MM.1S (cell line): ENCODE measurements at regions not wholly inside any gene's neighbourhood (a gene's known extent, or its start where the extent isn't known, plus 50 kb on each side); places are given as distances from the start of the nearest gene placed in this dataset.

Experiments
- EZH2 ChIP-seq: fragments of 300-600 bp; sonication (generic); optimal IDR thresholded peaks from 2 replicates; pipeline ENCODE3; 2017; ENCODE audit warnings: low read depth, mild to moderate bottlenecking, antibody characterized with exemption, low read length, mixed read lengths
- TF ChIP-seq, protein P1 (sequence below): fragments of 300-600 bp; sonication (generic); IDR thresholded peaks from 2 replicates; pipeline ENCODE4 v1.5.1; 2016; ENCODE audit warnings: antibody characterized with exemption, low read length, mixed read lengths

DNA sequence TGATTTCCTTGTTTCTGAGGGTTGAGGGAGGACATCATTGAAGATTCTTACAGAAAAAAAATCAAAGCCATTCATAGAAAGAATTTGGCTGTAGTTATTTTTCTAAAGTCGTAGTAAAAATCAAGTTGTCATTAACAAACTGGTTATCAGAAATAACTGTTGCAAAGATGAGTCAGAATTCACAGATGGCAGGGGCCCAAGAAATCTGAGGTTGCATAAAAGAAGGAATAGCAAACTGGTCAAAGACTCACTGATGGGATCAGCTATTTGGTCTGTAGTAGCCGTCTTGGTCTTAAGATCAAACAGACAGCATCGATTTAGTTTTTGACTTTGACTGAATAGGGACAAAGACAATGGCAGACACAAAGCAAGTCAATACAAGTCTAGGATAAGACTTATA, 334.3 kb downstream of the FIGN start:
- TF ChIP-seq, protein P1, sequence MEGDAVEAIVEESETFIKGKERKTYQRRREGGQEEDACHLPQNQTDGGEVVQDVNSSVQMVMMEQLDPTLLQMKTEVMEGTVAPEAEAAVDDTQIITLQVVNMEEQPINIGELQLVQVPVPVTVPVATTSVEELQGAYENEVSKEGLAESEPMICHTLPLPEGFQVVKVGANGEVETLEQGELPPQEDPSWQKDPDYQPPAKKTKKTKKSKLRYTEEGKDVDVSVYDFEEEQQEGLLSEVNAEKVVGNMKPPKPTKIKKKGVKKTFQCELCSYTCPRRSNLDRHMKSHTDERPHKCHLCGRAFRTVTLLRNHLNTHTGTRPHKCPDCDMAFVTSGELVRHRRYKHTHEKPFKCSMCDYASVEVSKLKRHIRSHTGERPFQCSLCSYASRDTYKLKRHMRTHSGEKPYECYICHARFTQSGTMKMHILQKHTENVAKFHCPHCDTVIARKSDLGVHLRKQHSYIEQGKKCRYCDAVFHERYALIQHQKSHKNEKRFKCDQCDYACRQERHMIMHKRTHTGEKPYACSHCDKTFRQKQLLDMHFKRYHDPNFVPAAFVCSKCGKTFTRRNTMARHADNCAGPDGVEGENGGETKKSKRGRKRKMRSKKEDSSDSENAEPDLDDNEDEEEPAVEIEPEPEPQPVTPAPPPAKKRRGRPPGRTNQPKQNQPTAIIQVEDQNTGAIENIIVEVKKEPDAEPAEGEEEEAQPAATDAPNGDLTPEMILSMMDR, result no peak
- TF ChIP-seq EZH2, result no peak
